ENCODE measurements at regions not wholly inside any gene's neighbourhood (a gene's known extent, or its start where the extent isn't known, plus 50 kb on each side); places are given as distances from the start of the nearest gene placed in this dataset.

- DNase-seq (ENCODE audit: low spot score): peak; percentile 42
Observed at GRCh38 chr3:190252080-190252479, 70.2 kb downstream of the CLDN1 start.

GRCh38 chr3:190249414-190249813 lies 72.8 kb downstream of the CLDN1 start:
- DNase-seq (ENCODE audit: low spot score): no peak

- no peak for DNase-seq (ENCODE audit: low spot score)
Observed at GRCh38 chr3:190242147-190242546, 80.1 kb downstream of the CLDN1 start.

- DNase-seq (ENCODE audit: low spot score): no peak
Observed at GRCh38 chr3:190239325-190239724, 82.9 kb downstream of the CLDN1 start.

- no peak for DNase-seq (ENCODE audit: low spot score)
Observed at GRCh38 chr3:190238871-190239270, 83.4 kb downstream of the CLDN1 start.

GRCh38 chr3:190234621-190235020 lies 87.6 kb downstream of the CLDN1 start:
- no peak for DNase-seq (ENCODE audit: low spot score)

GRCh38 chr3:190229632-190230424 lies 92.4 kb downstream of the CLDN1 start:
- DNase-seq (ENCODE audit: low spot score): no peak

- DNase-seq (ENCODE audit: low spot score): no peak
Observed at GRCh38 chr3:190227064-190227463, 95.2 kb downstream of the CLDN1 start.

- DNase-seq (ENCODE audit: low spot score): peak; percentile 20
Observed at GRCh38 chr3:190224863-190225692, 97.2 kb downstream of the CLDN1 start.

GRCh38 chr3:190224456-190224855 lies 97.8 kb downstream of the CLDN1 start:
- no peak for DNase-seq (ENCODE audit: low spot score)

- DNase-seq (ENCODE audit: low spot score): no peak
Observed at GRCh38 chr3:190222916-190223315, 99.3 kb downstream of the CLDN1 start.

GRCh38 chr3:190222360-190222759 lies 99.9 kb downstream of the CLDN1 start:
- no peak for DNase-seq (ENCODE audit: low spot score)

- no peak for DNase-seq (ENCODE audit: low spot score)
Observed at GRCh38 chr3:190220362-190220761, 99.7 kb upstream of the P3H2 start.

- DNase-seq (ENCODE audit: low spot score): no peak
Observed at GRCh38 chr3:190217081-190217480, 96.4 kb upstream of the P3H2 start.

- no peak for DNase-seq (ENCODE audit: low spot score)
Observed at GRCh38 chr3:190213727-190214126, 93.0 kb upstream of the P3H2 start.

- no peak for DNase-seq (ENCODE audit: low spot score)
Observed at GRCh38 chr3:190210608-190211007, 89.9 kb upstream of the P3H2 start.

GRCh38 chr3:190209533-190209932 lies 88.8 kb upstream of the P3H2 start:
- DNase-seq (ENCODE audit: low spot score): no peak

- no peak for DNase-seq (ENCODE audit: low spot score)
Observed at GRCh38 chr3:190208196-190208595, 87.5 kb upstream of the P3H2 start.

- DNase-seq (ENCODE audit: low spot score): no peak
Observed at GRCh38 chr3:190205739-190206138, 85.0 kb upstream of the P3H2 start.

- DNase-seq (ENCODE audit: low spot score): no peak
Observed at GRCh38 chr3:190204200-190204599, 83.5 kb upstream of the P3H2 start.

GRCh38 chr3:190197346-190197763 lies 76.7 kb upstream of the P3H2 start:
- peak; percentile 20 for DNase-seq (ENCODE audit: low spot score)

GRCh38 chr3:190194506-190194905 lies 73.8 kb upstream of the P3H2 start:
- no peak for DNase-seq (ENCODE audit: low spot score)

GRCh38 chr3:190193210-190193609 lies 72.5 kb upstream of the P3H2 start:
- no peak for DNase-seq (ENCODE audit: low spot score)

Measured in HuH-7 (cell line).